ENCODE measurements at regions not wholly inside any gene's neighbourhood (a gene's known extent, or its start where the extent isn't known, plus 50 kb on each side); places are given as distances from the start of the nearest gene placed in this dataset.

DNA sequence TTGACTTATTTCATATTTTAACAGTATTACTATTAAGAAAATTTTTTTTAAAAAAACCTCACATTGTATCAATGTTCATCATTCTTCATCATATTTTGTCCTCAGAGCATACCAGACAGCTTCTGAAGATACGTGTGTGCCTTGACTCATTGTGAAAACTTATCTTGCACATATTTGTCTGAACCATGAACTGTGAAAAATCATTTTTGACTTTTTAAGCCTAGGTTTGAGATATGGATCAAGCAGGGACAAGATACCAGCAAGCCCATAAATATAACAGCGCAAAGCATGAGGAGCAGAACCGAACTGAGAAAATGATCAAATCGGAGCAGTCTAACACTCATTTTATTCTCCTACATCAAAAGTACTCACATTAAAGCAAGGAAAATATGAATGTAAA is 506.0 kb downstream of the BRINP3 start:
- Mint-ChIP-seq H3K27me3 (ENCODE audit: low read depth, poor library complexity) (no peaks in the 10 kb centered on the region), H3K9me3 (peaks cover 9% of the 10 kb centered on the region), H3K27ac (no peak overlapping the region), H3K4me3 (no peak overlapping the region), H3K4me1 (peaks cover 8% of the 10 kb centered on the region), H3K36me3 (ENCODE audit: low read depth) (peaks cover 2% of the 10 kb centered on the region)
- no peak for TF ChIP-seq CTCF (IDR thresholded peaks at IDR 0.05)
- no peak for DNase-seq

DNA sequence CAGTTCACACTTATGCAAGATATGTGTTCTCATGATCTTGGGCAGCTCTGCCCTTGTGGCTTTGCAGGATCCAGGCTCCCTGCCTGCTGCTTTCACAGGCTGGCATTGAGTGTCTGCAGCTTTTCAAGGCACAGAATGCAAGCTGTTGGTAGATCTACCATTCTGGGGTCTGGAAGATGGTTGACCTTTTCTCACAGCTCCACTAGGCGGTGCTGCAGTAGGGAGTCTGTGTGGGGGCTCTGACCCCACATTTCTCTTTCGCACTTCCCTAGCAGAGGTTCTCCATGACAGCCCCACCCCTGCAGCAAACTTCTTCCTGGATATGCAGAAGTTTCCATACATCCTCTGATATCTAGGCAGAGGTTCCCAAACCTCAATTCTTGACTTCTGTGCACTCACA is 500.5 kb downstream of the BRINP3 start:
- H3K36me3 Mint-ChIP-seq (ENCODE audit: low read depth) = peaks cover 4% of the 10 kb centered on the region
- H3K27me3 Mint-ChIP-seq (ENCODE audit: low read depth, poor library complexity) = no peaks in the 10 kb centered on the region
- H3K4me3 Mint-ChIP-seq = no peak overlapping the region
- DNase-seq = no peak
- TF ChIP-seq CTCF (IDR thresholded peaks at IDR 0.05) = no peak
- H3K9me3 Mint-ChIP-seq = peaks cover 29% of the 10 kb centered on the region
- H3K27ac Mint-ChIP-seq = no peak overlapping the region
- no peaks in the 10 kb centered on the region for H3K4me1 Mint-ChIP-seq

- peaks cover 6% of the 10 kb centered on the region for H3K9me3 Mint-ChIP-seq
These were observed 494.3 kb downstream of the BRINP3 start for GRCh38 chr1:189983166-189983890.

GRCh38 chr1:189986516-189986915 is 491.1 kb downstream of the BRINP3 start:
- no peak for DNase-seq
- no peak for TF ChIP-seq CTCF (IDR thresholded peaks at IDR 0.05)
- Mint-ChIP-seq H3K36me3 (ENCODE audit: low read depth) (no peaks in the 10 kb centered on the region), H3K4me1 (peaks cover 5% of the 10 kb centered on the region), H3K27ac (no peak overlapping the region), H3K4me3 (no peak overlapping the region), H3K9me3 (peaks cover 8% of the 10 kb centered on the region), H3K27me3 (ENCODE audit: low read depth, poor library complexity) (no peaks in the 10 kb centered on the region)

More at GRCh38 chr1:189983166-189983890, 494.3 kb downstream of the BRINP3 start:
- Mint-ChIP-seq H3K4me1 (peaks cover 5% of the 10 kb centered on the region), H3K27me3 (ENCODE audit: low read depth, poor library complexity) (no peaks in the 10 kb centered on the region), H3K27ac (no peak overlapping the region), H3K4me3 (no peak overlapping the region), H3K36me3 (ENCODE audit: low read depth) (no peaks in the 10 kb centered on the region)
- no peak for TF ChIP-seq CTCF (IDR thresholded peaks at IDR 0.05)
- DNase-seq = no peak

DNA sequence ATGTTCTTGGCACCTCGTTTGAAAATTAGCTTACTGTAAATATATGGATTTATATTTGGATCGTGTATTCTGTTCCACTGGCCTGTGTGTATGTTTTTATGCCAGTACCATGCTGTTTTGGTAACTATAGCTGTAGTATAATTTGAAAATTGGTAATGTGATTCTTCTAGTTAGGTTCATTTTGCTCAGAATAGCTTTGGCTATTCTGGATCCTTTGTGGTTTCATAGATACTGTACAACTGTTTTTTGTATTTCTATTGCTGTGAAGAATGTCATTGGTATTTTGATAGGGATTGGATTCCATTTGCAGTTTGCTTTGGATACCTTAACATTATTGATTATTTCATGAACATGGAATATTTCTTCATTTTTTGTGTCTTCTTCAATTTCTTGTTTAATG is 490.2 kb downstream of the BRINP3 start:
- peaks cover 5% of the 10 kb centered on the region for H3K4me1 Mint-ChIP-seq
- peaks cover 18% of the 10 kb centered on the region for H3K9me3 Mint-ChIP-seq
- no peaks in the 10 kb centered on the region for H3K27me3 Mint-ChIP-seq (ENCODE audit: low read depth, poor library complexity)
- no peak for TF ChIP-seq CTCF (IDR thresholded peaks at IDR 0.05)
- DNase-seq = no peak
- H3K36me3 Mint-ChIP-seq (ENCODE audit: low read depth) = peaks cover 5% of the 10 kb centered on the region
- no peak overlapping the region for H3K27ac Mint-ChIP-seq
- no peak overlapping the region for H3K4me3 Mint-ChIP-seq

DNA sequence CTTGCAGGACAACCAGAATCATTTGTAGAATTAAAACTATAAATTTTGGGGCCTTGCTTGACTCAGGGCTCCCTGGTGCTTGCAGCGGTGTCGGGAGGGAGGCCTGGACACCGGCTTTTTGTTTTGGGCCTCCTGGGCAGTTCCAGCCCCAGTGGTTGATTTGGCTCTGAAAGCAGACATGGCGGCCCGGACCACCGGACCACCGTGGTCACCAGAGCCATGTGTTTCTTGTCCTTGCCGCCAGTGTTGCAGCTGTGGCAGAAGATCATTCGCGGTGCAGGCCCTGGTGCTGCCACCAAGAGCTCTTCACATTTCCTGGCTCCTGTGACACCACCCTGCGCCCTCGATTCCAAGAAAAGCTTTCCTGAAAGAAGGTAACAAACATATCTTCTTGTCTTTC is 484.8 kb downstream of the BRINP3 start:
- H3K9me3 Mint-ChIP-seq = peaks cover 34% of the 10 kb centered on the region
- DNase-seq = no peak
- H3K36me3 Mint-ChIP-seq (ENCODE audit: low read depth) = peaks cover 14% of the 10 kb centered on the region
- no peak for TF ChIP-seq CTCF (IDR thresholded peaks at IDR 0.05)
- no peak overlapping the region for H3K27ac Mint-ChIP-seq
- H3K4me1 Mint-ChIP-seq = no peaks in the 10 kb centered on the region
- no peaks in the 10 kb centered on the region for H3K27me3 Mint-ChIP-seq (ENCODE audit: low read depth, poor library complexity)
- H3K4me3 Mint-ChIP-seq = no peak overlapping the region

Measured in nephron progenitor cell (in vitro differentiated cells).